PC-9 (cell line): ENCODE measurements at regions not wholly inside any gene's neighbourhood (a gene's known extent, or its start where the extent isn't known, plus 50 kb on each side); places are given as distances from the start of the nearest gene placed in this dataset.
"Not testable (repeated sequence)": the region's sequence is repeated elsewhere in the genome, so short reads cannot be mapped to it uniquely, and the experiment has no call there.

ENCODE experiments used
- BruUV-seq: library from RNA; stranded (reverse); fragments of 400-500 nt; replicated peaks from 2 replicates; lab custom pipeline; 2021; lab: Mats Ljungman, UMichigan
- CTCF ChIA-PET: fragments of 300-600 bp; sonication (Branson Sonifier 250); formaldehyde crosslinking; loops from one replicate; lab custom pipeline; 2022; ENCODE audit warnings: antibody characterized with exemption; lab: Charles Lee
- POLR2A ChIA-PET: fragments of 300-600 bp; sonication (Branson Sonifier 250); formaldehyde crosslinking; loops from one replicate; lab custom pipeline; 2022; ENCODE audit warnings: antibody characterized with exemption; ENCODE audit not compliant: unreplicated experiment; lab: Charles Lee
- DNase-seq, 2 experiments: peaks; one replicate each; pipeline versions ENCODE4 v3.0.0 to v3.0.0-alpha.2; 2015 to 2022; ENCODE audit warnings: mixed read lengths in 1 of 2
- H2AFZ ChIP-seq: fragments of 200-600 bp; sonication (generic); 2 replicates; pipeline ENCODE4 v1.8.1; 2017; ENCODE audit warnings: antibody characterized with exemption
- H3F3A ChIP-seq: fragments of 200-600 bp; sonication (generic); 2 replicates; pipeline ENCODE4 v1.8.1; 2017; ENCODE audit warnings: antibody characterized with exemption, mild to moderate bottlenecking, low read depth; ENCODE audit not compliant: insufficient read depth
- H3K27ac ChIP-seq: fragments of 200-600 bp; sonication (generic); 2 replicates; pipeline ENCODE4 v1.6.1; 2016; ENCODE audit warnings: mixed run types
- H3K27me3 ChIP-seq: fragments of 200-600 bp; sonication (generic); 2 replicates; pipeline ENCODE4 v1.6.1; 2016; ENCODE audit warnings: low read depth, mixed run types; ENCODE audit not compliant: insufficient read depth
- H3K36me3 ChIP-seq: fragments of 200-600 bp; sonication (generic); 2 replicates; pipeline ENCODE4 v1.6.1; 2016; ENCODE audit warnings: low read depth, mixed run types
- H3K4me1 ChIP-seq: fragments of 200-600 bp; sonication (generic); replicated peaks from 2 replicates; pipeline ENCODE4 v1.6.1; 2016; ENCODE audit warnings: mixed run types; ENCODE audit not compliant: insufficient read depth
- H3K4me2 ChIP-seq: fragments of 200-600 bp; sonication (generic); 2 replicates; pipeline ENCODE4 v1.6.1; 2017; ENCODE audit warnings: mixed run types
- H3K4me3 ChIP-seq: fragments of 200-600 bp; sonication (generic); 2 replicates; pipeline ENCODE4 v1.6.1; 2016; ENCODE audit warnings: mixed run types
- H3K79me2 ChIP-seq: fragments of 200-600 bp; sonication (generic); 2 replicates; pipeline ENCODE4 v1.6.1; 2017; ENCODE audit warnings: low read depth, mixed run types
- H3K9me2 ChIP-seq: fragments of 200-600 bp; sonication (generic); 2 replicates; pipeline ENCODE4 v1.8.1; 2017; ENCODE audit warnings: mild to moderate bottlenecking; ENCODE audit not compliant: insufficient read depth
- H3K9me3 ChIP-seq: fragments of 200-600 bp; sonication (generic); 2 replicates; pipeline ENCODE4 v1.8.1; 2016; ENCODE audit warnings: low read depth; ENCODE audit not compliant: insufficient read depth
- H4K20me1 ChIP-seq: fragments of 200-600 bp; sonication (generic); 2 replicates; pipeline ENCODE4 v1.8.1; 2017; ENCODE audit not compliant: insufficient read depth
- CTCF ChIP-seq: fragments of 200-600 bp; sonication (generic); conservative IDR thresholded peaks from 2 replicates; pipeline ENCODE4 v1.6.1; 2017; ENCODE audit warnings: mixed run types, antibody characterized with exemption, mild to moderate bottlenecking, moderate library complexity
- intact Hi-C: fragments of 100-400 bp; cut with micrococcal nuclease; formaldehyde crosslinking; loops from one replicate; pipeline ENCODE4 v1.10.0; 2022; ENCODE audit not compliant: unreplicated experiment

- POLR2A ChIA-PET, H2AFZ ChIP-seq, H3K79me2 ChIP-seq, H3K9me3 ChIP-seq, H3K36me3 ChIP-seq, BruUV-seq, H4K20me1 ChIP-seq, H3K27ac ChIP-seq, H3K4me3 ChIP-seq, intact Hi-C loops, H3K27me3 ChIP-seq, H3K4me1 ChIP-seq, H3K4me2 ChIP-seq, H3K9me2 ChIP-seq, CTCF ChIA-PET, H3F3A ChIP-seq, DNase-seq: not testable (repeated sequence)
- peak; percentile 38; the same call in 1 of the 2 replicates for TF ChIP-seq CTCF
These were observed 50.0 kb upstream of the TGIF2LX start for GRCh38 chrX:89871662-89872061.
